ENCODE measurements at regions not wholly inside any gene's neighbourhood (a gene's known extent, or its start where the extent isn't known, plus 50 kb on each side); places are given as distances from the start of the nearest gene placed in this dataset.
"Not testable (repeated sequence)": the region's sequence is repeated elsewhere in the genome, so short reads cannot be mapped to it uniquely, and the experiment has no call there.

GRCh38 chr2:193228276-193228675, 1033.5 kb upstream of the TMEFF2 start:
- no peak for DNase-seq

GRCh38 chr2:193222454-193222853, 1027.7 kb upstream of the TMEFF2 start:
- DNase-seq, result no peak

- DNase-seq, result no peak
Measured at GRCh38 chr2:193219413-193219812, 1024.7 kb upstream of the TMEFF2 start.

- DNase-seq, result no peak
Measured at GRCh38 chr2:193201583-193201982, 1006.9 kb upstream of the TMEFF2 start.

GRCh38 chr2:193199322-193199721, 1004.6 kb upstream of the TMEFF2 start:
- DNase-seq, result no peak

GRCh38 chr2:193187816-193188215, 993.1 kb upstream of the TMEFF2 start:
- no peak for DNase-seq

- DNase-seq, result not testable (repeated sequence)
Measured at GRCh38 chr2:193170981-193171380, 976.2 kb upstream of the TMEFF2 start.

GRCh38 chr2:193156480-193156879, 961.7 kb upstream of the TMEFF2 start:
- no peak for DNase-seq

- no peak for DNase-seq
Measured at GRCh38 chr2:193154076-193154475, 959.3 kb upstream of the TMEFF2 start.

GRCh38 chr2:193153576-193153975, 958.8 kb upstream of the TMEFF2 start:
- no peak for DNase-seq

- DNase-seq, result not testable (repeated sequence)
Measured at GRCh38 chr2:193142467-193142866, 947.7 kb upstream of the TMEFF2 start.

GRCh38 chr2:193141998-193142397, 947.3 kb upstream of the TMEFF2 start:
- no peak for DNase-seq

- not testable (repeated sequence) for DNase-seq
Measured at GRCh38 chr2:193140895-193141294, 946.2 kb upstream of the TMEFF2 start.

GRCh38 chr2:193124815-193125214, 930.1 kb upstream of the TMEFF2 start:
- no peak for DNase-seq

- DNase-seq, result no peak
Measured at GRCh38 chr2:193114827-193115226, 920.1 kb upstream of the TMEFF2 start.

- no peak for DNase-seq
Measured at GRCh38 chr2:193112986-193113385, 918.3 kb upstream of the TMEFF2 start.

- no peak for DNase-seq
Measured at GRCh38 chr2:193103064-193103463, 908.3 kb upstream of the TMEFF2 start.

- DNase-seq, result no peak
Measured at GRCh38 chr2:193101591-193101990, 906.9 kb upstream of the TMEFF2 start.

GRCh38 chr2:193088026-193088425, 893.3 kb upstream of the TMEFF2 start:
- DNase-seq, result no peak

GRCh38 chr2:193076995-193077394, 882.3 kb upstream of the TMEFF2 start:
- DNase-seq, result no peak

- no peak for DNase-seq
Measured at GRCh38 chr2:193074933-193075332, 880.2 kb upstream of the TMEFF2 start.

GRCh38 chr2:193072647-193073046, 877.9 kb upstream of the TMEFF2 start:
- DNase-seq, result no peak

- not testable (repeated sequence) for DNase-seq
Measured at GRCh38 chr2:193025556-193025955, 830.8 kb upstream of the TMEFF2 start.

- no peak for DNase-seq
Measured at GRCh38 chr2:193024791-193025190, 830.1 kb upstream of the TMEFF2 start.

GRCh38 chr2:193011870-193012269, 817.1 kb upstream of the TMEFF2 start:
- no peak for DNase-seq

GRCh38 chr2:192993059-192993458, 798.3 kb upstream of the TMEFF2 start:
- no peak for DNase-seq

Data from NCI-H146 (cell line).